ENCODE measurements at regions not wholly inside any gene's neighbourhood (a gene's known extent, or its start where the extent isn't known, plus 50 kb on each side); places are given as distances from the start of the nearest gene placed in this dataset.

DNA sequence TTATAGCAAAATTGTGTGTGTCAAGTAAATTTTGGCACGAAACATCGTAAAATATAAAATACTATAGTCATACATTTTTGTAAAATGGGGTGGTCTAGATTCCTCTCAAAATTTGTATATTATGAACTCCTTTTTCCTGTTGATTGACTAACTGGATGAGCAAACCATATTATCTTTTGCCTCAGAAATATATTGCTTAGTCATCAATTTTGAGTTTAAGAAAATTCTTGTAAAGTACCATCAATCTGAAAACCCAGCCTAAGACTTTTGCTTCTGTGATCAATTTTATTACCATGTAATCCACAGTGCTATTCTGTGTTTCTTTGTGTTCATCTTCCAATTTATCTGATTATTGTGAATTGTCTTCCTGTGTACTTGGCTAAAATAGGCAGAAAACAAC is 98.0 kb upstream of the PCDH18 start:
- TF ChIP-seq, protein P1, sequence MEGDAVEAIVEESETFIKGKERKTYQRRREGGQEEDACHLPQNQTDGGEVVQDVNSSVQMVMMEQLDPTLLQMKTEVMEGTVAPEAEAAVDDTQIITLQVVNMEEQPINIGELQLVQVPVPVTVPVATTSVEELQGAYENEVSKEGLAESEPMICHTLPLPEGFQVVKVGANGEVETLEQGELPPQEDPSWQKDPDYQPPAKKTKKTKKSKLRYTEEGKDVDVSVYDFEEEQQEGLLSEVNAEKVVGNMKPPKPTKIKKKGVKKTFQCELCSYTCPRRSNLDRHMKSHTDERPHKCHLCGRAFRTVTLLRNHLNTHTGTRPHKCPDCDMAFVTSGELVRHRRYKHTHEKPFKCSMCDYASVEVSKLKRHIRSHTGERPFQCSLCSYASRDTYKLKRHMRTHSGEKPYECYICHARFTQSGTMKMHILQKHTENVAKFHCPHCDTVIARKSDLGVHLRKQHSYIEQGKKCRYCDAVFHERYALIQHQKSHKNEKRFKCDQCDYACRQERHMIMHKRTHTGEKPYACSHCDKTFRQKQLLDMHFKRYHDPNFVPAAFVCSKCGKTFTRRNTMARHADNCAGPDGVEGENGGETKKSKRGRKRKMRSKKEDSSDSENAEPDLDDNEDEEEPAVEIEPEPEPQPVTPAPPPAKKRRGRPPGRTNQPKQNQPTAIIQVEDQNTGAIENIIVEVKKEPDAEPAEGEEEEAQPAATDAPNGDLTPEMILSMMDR (IDR thresholded peaks at IDR 0.05 in 8 of 11, conservative IDR thresholded peaks at IDR 0.05 in 3 of 11), result no peak
- TF ChIP-seq POLR2AphosphoS5 (IDR thresholded peaks at IDR 0.05) (no peak), POLR2A (IDR thresholded peaks at IDR 0.05) (no peak)
